H9 (cell line): ENCODE measurements at regions not wholly inside any gene's neighbourhood (a gene's known extent, or its start where the extent isn't known, plus 50 kb on each side); places are given as distances from the start of the nearest gene placed in this dataset.

Experiments used
- DNase-seq: peaks from one replicate; pipeline ENCODE4 v3.0.0-alpha.2; 2017
- H2AFZ ChIP-seq: one replicate; pipeline ENCODE4 v1.6.1; 2013; ENCODE audit warnings: mild to moderate bottlenecking, low read length, control low read depth, moderate library complexity
- H2AK5ac ChIP-seq: 2 replicates; pipeline ENCODE4 v1.6.1; 2013; ENCODE audit warnings: low read length, control low read depth, mixed read lengths; ENCODE audit not compliant: insufficient read length
- H2BK120ac ChIP-seq: one replicate; pipeline ENCODE4 v1.6.1; 2013; ENCODE audit warnings: low read depth, mild to moderate bottlenecking, low read length, control low read depth, inconsistent platforms; ENCODE audit not compliant: poor library complexity, severe bottlenecking
- H2BK12ac ChIP-seq: 2 replicates; pipeline ENCODE4 v1.6.1; 2013; ENCODE audit warnings: low read length, control low read depth, mixed read lengths, low read depth; ENCODE audit not compliant: insufficient read length
- H2BK15ac ChIP-seq: 2 replicates; pipeline ENCODE4 v1.6.1; 2013; ENCODE audit warnings: low read depth, low read length, control low read depth
- H2BK20ac ChIP-seq: one replicate; pipeline ENCODE4 v1.6.1; 2013; ENCODE audit warnings: low read depth, mild to moderate bottlenecking, low read length, control low read depth, inconsistent platforms; ENCODE audit not compliant: poor library complexity, severe bottlenecking
- H2BK5ac ChIP-seq: 2 replicates; pipeline ENCODE4 v1.6.1; 2013; ENCODE audit warnings: low read length, control low read depth, mixed read lengths; ENCODE audit not compliant: insufficient read length
- H3K14ac ChIP-seq: 2 replicates; pipeline ENCODE4 v1.6.1; 2013; ENCODE audit warnings: low read length, control low read depth; ENCODE audit not compliant: insufficient read depth
- H3K18ac ChIP-seq: 2 replicates; pipeline ENCODE4 v1.6.1; 2013; ENCODE audit warnings: low read depth, mild to moderate bottlenecking, mixed read lengths, low read length, control low read depth; ENCODE audit not compliant: insufficient read length
- H3K23ac ChIP-seq: 2 replicates; pipeline ENCODE4 v1.6.1; 2013; ENCODE audit warnings: low read length, control low read depth, mixed read lengths, low read depth; ENCODE audit not compliant: insufficient read length
- H3K23me2 ChIP-seq: 2 replicates; pipeline ENCODE4 v1.6.1; 2013; ENCODE audit warnings: low read depth, mild to moderate bottlenecking, mixed read lengths, low read length, control low read depth; ENCODE audit not compliant: insufficient read length, poor library complexity, severe bottlenecking
- H3K27ac ChIP-seq: 2 replicates; pipeline ENCODE4 v1.5.1; 2013; ENCODE audit warnings: low read length, control low read depth, mixed read lengths, low read depth; ENCODE audit not compliant: insufficient read length
- H3K27me3 ChIP-seq: 2 replicates; pipeline ENCODE4 v1.6.1; 2013; ENCODE audit warnings: low read length, control low read depth, inconsistent platforms; ENCODE audit not compliant: insufficient read depth
- H3K4ac ChIP-seq: 2 replicates; pipeline ENCODE4 v1.6.1; 2013; ENCODE audit warnings: low read depth, mild to moderate bottlenecking, control low read depth, inconsistent platforms, low read length, moderate library complexity
- H3K4me1 ChIP-seq: 2 replicates; pipeline ENCODE4 v1.6.1; 2013; ENCODE audit warnings: low read length, control low read depth, inconsistent platforms; ENCODE audit not compliant: insufficient read depth
- H3K4me2 ChIP-seq: 2 replicates; pipeline ENCODE4 v1.6.1; 2013; ENCODE audit warnings: low read length, control low read depth, mixed read lengths; ENCODE audit not compliant: insufficient read length, insufficient read depth
- H3K56ac ChIP-seq: 2 replicates; pipeline ENCODE4 v1.6.1; 2013; ENCODE audit warnings: low read depth, mild to moderate bottlenecking, mixed read lengths, low read length, control low read depth; ENCODE audit not compliant: insufficient read length
- H3K79me1 ChIP-seq: 2 replicates; pipeline ENCODE4 v1.6.1; 2013; ENCODE audit warnings: low read depth, mild to moderate bottlenecking, moderate library complexity, low read length, control low read depth, inconsistent platforms; ENCODE audit not compliant: insufficient read depth, poor library complexity, severe bottlenecking
- H3K79me2 ChIP-seq: 2 replicates; pipeline ENCODE4 v1.6.1; 2013; ENCODE audit warnings: low read length, control low read depth, inconsistent platforms; ENCODE audit not compliant: insufficient read depth
- H3K9ac ChIP-seq: 2 replicates; pipeline ENCODE4 v1.6.1; 2013; ENCODE audit warnings: low read length, control low read depth, mixed read lengths; ENCODE audit not compliant: insufficient read length; ENCODE audit errors: extremely low read depth
- H3K9me3 ChIP-seq: one replicate; pipeline ENCODE4 v1.6.1; 2013; ENCODE audit warnings: low read depth, low read length, inconsistent platforms; ENCODE audit not compliant: control insufficient read depth
- H3T11ph ChIP-seq: one replicate; pipeline ENCODE4 v1.6.1; 2013; ENCODE audit warnings: mild to moderate bottlenecking, low read length, control low read depth, inconsistent platforms
- H4K20me1 ChIP-seq: one replicate; pipeline ENCODE4 v1.6.1; 2013; ENCODE audit not compliant: control insufficient read depth, insufficient read length, insufficient read depth
- H4K5ac ChIP-seq: 2 replicates; pipeline ENCODE4 v1.6.1; 2013; ENCODE audit warnings: low read depth, mild to moderate bottlenecking, mixed read lengths, low read length, control low read depth; ENCODE audit not compliant: insufficient read length
- H4K8ac ChIP-seq: replicated peaks from 2 replicates; pipeline ENCODE4 v1.6.1; 2013; ENCODE audit warnings: low read length, control low read depth, mixed read lengths, low read depth; ENCODE audit not compliant: insufficient read length
- H4K91ac ChIP-seq: 2 replicates; pipeline ENCODE4 v1.6.1; 2013; ENCODE audit warnings: low read depth, mild to moderate bottlenecking, moderate library complexity, mixed read lengths, low read length, control low read depth; ENCODE audit not compliant: insufficient read length
- H3K27ac Mint-ChIP-seq, 3 experiments: 2 replicates in 2 of 3; 3 replicates in 1 of 3; pipeline ENCODE4 v1.8.0; 2020 to 2021; ENCODE audit warnings: mixed read lengths in 3 of 3, mild to moderate bottlenecking in 1 of 3, moderate library complexity in 1 of 3
- H3K27me3 Mint-ChIP-seq: 2 replicates; pipeline ENCODE4 v1.8.0; 2021; ENCODE audit warnings: low read depth, mild to moderate bottlenecking, moderate library complexity, mixed read lengths
- H3K36me3 Mint-ChIP-seq, 3 experiments: 2 replicates in 2 of 3; 3 replicates in 1 of 3; pipeline ENCODE4 v1.8.0; 2020 to 2021; ENCODE audit warnings: low read depth in 3 of 3, mixed read lengths in 3 of 3; ENCODE audit not compliant: insufficient read depth in 1 of 3
- H3K4me1 Mint-ChIP-seq, 2 experiments: 2 replicates each; pipeline ENCODE4 v1.8.0; 2020; ENCODE audit warnings: mixed read lengths in 2 of 2
- H3K4me3 Mint-ChIP-seq, 2 experiments: 2 replicates in 1 of 2; 3 replicates in 1 of 2; pipeline ENCODE4 v1.8.0; 2020 to 2021; ENCODE audit warnings: mild to moderate bottlenecking in 2 of 2, mixed read lengths in 2 of 2, moderate library complexity in 1 of 2
- H3K9me3 Mint-ChIP-seq, 2 experiments: 2 replicates in 1 of 2; 3 replicates in 1 of 2; pipeline ENCODE4 v1.8.0; 2020; ENCODE audit warnings: mild to moderate bottlenecking in 2 of 2, mixed read lengths in 2 of 2, moderate library complexity in 1 of 2
- whole genome bisulfite sequencing: extraction: QIAGEN DNeasy Blood & Tissue Kit; methylation state at CpG from one replicate; pipeline ENCODE4 v1.1.7; 2013; ENCODE audit warnings: missing lambda C conversion rate, low lambda C conversion rate, mixed read lengths; ENCODE audit not compliant: insufficient read length; ENCODE audit errors: extremely low coverage; 5-methylcytosine and 5-hydroxymethylcytosine counted together
- TF ChIP-seq, protein P1 (sequence below): fragments of 200-600 bp; sonication (generic); conservative IDR thresholded peaks from 3 replicates; pipeline ENCODE4 v1.8.0; 2021; ENCODE audit warnings: antibody characterized with exemption, mild to moderate bottlenecking

DNA sequence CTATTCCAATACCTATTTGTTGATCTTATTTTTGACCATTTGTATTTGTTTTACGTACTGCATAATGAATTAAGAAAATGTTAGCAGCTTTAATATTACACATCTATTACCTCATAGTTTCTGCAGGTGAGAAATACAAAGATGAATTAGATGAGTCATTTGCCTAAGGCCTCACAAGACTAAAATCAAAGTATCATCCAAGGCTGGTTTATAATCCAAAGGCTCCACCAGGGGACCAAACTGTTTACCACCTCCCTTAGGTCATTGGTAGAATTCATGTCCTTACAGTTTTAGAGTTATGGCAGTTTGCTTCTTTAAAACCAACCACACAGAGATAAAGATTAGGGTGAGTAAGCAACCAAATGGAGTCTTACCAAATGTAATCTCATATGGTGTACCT lies 848.1 kb downstream of the SLITRK6 start:
- H3K23ac ChIP-seq, result no peak overlapping the region
- no peak overlapping the region for H3K27ac ChIP-seq
- no peaks in the 10 kb centered on the region; a peak in 1 of 7 replicates for H3K36me3 Mint-ChIP-seq

More for the DNA sequence above, 848.1 kb downstream of the SLITRK6 start:
- no peak overlapping the region for H2BK20ac ChIP-seq
- H3T11ph ChIP-seq, result no peak overlapping the region
- peaks cover 7 to 10% of the 10 kb centered on the region in 2 experiments; a peak in 4 of 5 replicates for H3K9me3 Mint-ChIP-seq
- H2BK15ac ChIP-seq, result no peak overlapping the region
- no peak overlapping the region for H2BK12ac ChIP-seq
- no peaks in the 10 kb centered on the region for H3K27me3 ChIP-seq
- no peak overlapping the region for H3K4me2 ChIP-seq
- H3K4me1 ChIP-seq, result no peaks in the 10 kb centered on the region
- DNase-seq, result no peak
- no peak overlapping the region for H3K4ac ChIP-seq
- TF ChIP-seq, protein P1, sequence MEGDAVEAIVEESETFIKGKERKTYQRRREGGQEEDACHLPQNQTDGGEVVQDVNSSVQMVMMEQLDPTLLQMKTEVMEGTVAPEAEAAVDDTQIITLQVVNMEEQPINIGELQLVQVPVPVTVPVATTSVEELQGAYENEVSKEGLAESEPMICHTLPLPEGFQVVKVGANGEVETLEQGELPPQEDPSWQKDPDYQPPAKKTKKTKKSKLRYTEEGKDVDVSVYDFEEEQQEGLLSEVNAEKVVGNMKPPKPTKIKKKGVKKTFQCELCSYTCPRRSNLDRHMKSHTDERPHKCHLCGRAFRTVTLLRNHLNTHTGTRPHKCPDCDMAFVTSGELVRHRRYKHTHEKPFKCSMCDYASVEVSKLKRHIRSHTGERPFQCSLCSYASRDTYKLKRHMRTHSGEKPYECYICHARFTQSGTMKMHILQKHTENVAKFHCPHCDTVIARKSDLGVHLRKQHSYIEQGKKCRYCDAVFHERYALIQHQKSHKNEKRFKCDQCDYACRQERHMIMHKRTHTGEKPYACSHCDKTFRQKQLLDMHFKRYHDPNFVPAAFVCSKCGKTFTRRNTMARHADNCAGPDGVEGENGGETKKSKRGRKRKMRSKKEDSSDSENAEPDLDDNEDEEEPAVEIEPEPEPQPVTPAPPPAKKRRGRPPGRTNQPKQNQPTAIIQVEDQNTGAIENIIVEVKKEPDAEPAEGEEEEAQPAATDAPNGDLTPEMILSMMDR, result no peak
- no peak overlapping the region for H2AFZ ChIP-seq
- H3K9ac ChIP-seq, result no peak overlapping the region
- no peaks in the 10 kb centered on the region; the same call in 1 of the 2 replicates for H3K27me3 Mint-ChIP-seq
- H2AK5ac ChIP-seq, result no peak overlapping the region
- H3K4me1 Mint-ChIP-seq, result no peaks in the 10 kb centered on the region
- no peak overlapping the region for H3K56ac ChIP-seq
- no peaks in the 10 kb centered on the region for H3K79me2 ChIP-seq
- no peaks in the 10 kb centered on the region for H3K9me3 ChIP-seq
- H4K20me1 ChIP-seq, result no peaks in the 10 kb centered on the region
- no peaks in the 10 kb centered on the region for H3K79me1 ChIP-seq
- H3K18ac ChIP-seq, result no peak overlapping the region
- H4K8ac ChIP-seq, result no peak overlapping the region
- H2BK5ac ChIP-seq, result no peak overlapping the region
- no peak overlapping the region for H4K91ac ChIP-seq
- H2BK120ac ChIP-seq, result no peak overlapping the region
- H3K14ac ChIP-seq, result no peak overlapping the region
- no peak overlapping the region for H4K5ac ChIP-seq
- H3K23me2 ChIP-seq, result no peaks in the 10 kb centered on the region
- H3K27ac Mint-ChIP-seq, result no peak overlapping the region
- no peak overlapping the region for H3K4me3 Mint-ChIP-seq
- WGBS, result no CpG with 5 or more reads among the region's 1 CpG
